HEK293 (cell line): ENCODE measurements at regions not wholly inside any gene's neighbourhood (a gene's known extent, or its start where the extent isn't known, plus 50 kb on each side); places are given as distances from the start of the nearest gene placed in this dataset.

Experiments
- CTCF ChIA-PET: fragments of 350-600 bp; formaldehyde crosslinking; extraction: SDS; loops from one replicate; lab custom pipeline; 2021; ENCODE audit warnings: antibody characterized with exemption; lab: Yijun Ruan, JAX
- POLR2A ChIA-PET: fragments of 300-600 bp; formaldehyde crosslinking; extraction: SDS; loops from one replicate; lab custom pipeline; 2020; ENCODE audit warnings: antibody characterized with exemption, inconsistent platforms; lab: Yijun Ruan, JAX
- H3K27ac ChIP-seq: fragments of 200-500 bp; sonication (Bioruptor generic); 2 replicates; pipeline ENCODE4 v1.5.1; 2014; ENCODE audit warnings: low read depth, low read length, control low read depth, inconsistent platforms; ENCODE audit errors: extremely low read depth
- H3K36me3 ChIP-seq, 2 experiments: fragments of 200-500 bp in 1 of 2; sonication (Bioruptor generic) in 1 of 2; 1 replicate in 1 of 2; 2 replicates in 1 of 2; pipeline ENCODE4 v1.5.1; 2014 to 2017; ENCODE audit warnings: inconsistent platforms in 2 of 2, low read length in 2 of 2; ENCODE audit not compliant: control insufficient read depth in 2 of 2, insufficient read depth in 1 of 2
- H3K4me1 ChIP-seq: fragments of 200-500 bp; sonication (Bioruptor generic); 2 replicates; pipeline ENCODE4 v1.5.1; 2014; ENCODE audit warnings: mild to moderate bottlenecking, low read length, inconsistent platforms; ENCODE audit not compliant: control insufficient read depth, insufficient read depth
- H3K4me3 ChIP-seq: 2 replicates; pipeline ENCODE4 v1.5.1; 2011; ENCODE audit warnings: low read depth, mild to moderate bottlenecking, control low read depth, low read length, moderate library complexity
- H3K9me3 ChIP-seq: fragments of 200-500 bp; sonication (Bioruptor generic); 2 replicates; pipeline ENCODE4 v1.5.1; 2014; ENCODE audit warnings: low read depth, low read length, inconsistent platforms; ENCODE audit not compliant: control insufficient read depth, insufficient read depth
- GFI1B ChIP-seq: fragments of 450-650 bp; formaldehyde crosslinking; IDR thresholded peaks from 2 replicates; pipeline ENCODE4 v1.5.1; 2016; ENCODE audit warnings: missing biosample characterization, missing genetic modification characterization
- MYNN ChIP-seq: fragments of 450-650 bp; formaldehyde crosslinking; IDR thresholded peaks from 2 replicates; pipeline ENCODE4 v1.5.1; 2016; ENCODE audit warnings: missing biosample characterization, missing genetic modification characterization, borderline replicate concordance
- PRDM4 ChIP-seq: fragments of 450-650 bp; formaldehyde crosslinking; IDR thresholded peaks from 2 replicates; pipeline ENCODE4 v1.5.1; 2017; ENCODE audit warnings: missing biosample characterization, missing genetic modification characterization
- SALL2 ChIP-seq: fragments of 450-650 bp; formaldehyde crosslinking; IDR thresholded peaks from 2 replicates; pipeline ENCODE4 v1.5.0; 2017; ENCODE audit warnings: missing biosample characterization, mild to moderate bottlenecking, missing genetic modification characterization, borderline replicate concordance
- TSHZ1 ChIP-seq: fragments of 450-650 bp; formaldehyde crosslinking; IDR thresholded peaks from 2 replicates; pipeline ENCODE4 v1.5.1; 2016; ENCODE audit warnings: missing biosample characterization, missing genetic modification characterization, borderline replicate concordance
- ZBTB1 ChIP-seq: fragments of 450-650 bp; formaldehyde crosslinking; IDR thresholded peaks from 2 replicates; pipeline ENCODE4 v1.5.1; 2016; ENCODE audit warnings: missing biosample characterization, missing genetic modification characterization
- ZNF114 ChIP-seq: fragments of 450-650 bp; formaldehyde crosslinking; IDR thresholded peaks from 2 replicates; pipeline ENCODE4 v1.5.0; 2017; ENCODE audit warnings: missing biosample characterization, missing genetic modification characterization
- ZNF121 ChIP-seq: fragments of 450-650 bp; formaldehyde crosslinking; IDR thresholded peaks from 2 replicates; pipeline ENCODE4 v1.5.1; 2016; ENCODE audit warnings: missing biosample characterization, missing genetic modification characterization
- ZNF146 ChIP-seq: fragments of 450-650 bp; formaldehyde crosslinking; IDR thresholded peaks from 2 replicates; pipeline ENCODE4 v1.5.1; 2016; ENCODE audit warnings: missing biosample characterization, missing genetic modification characterization
- ZNF18 ChIP-seq: fragments of 450-650 bp; formaldehyde crosslinking; IDR thresholded peaks from 2 replicates; pipeline ENCODE4 v1.5.1; 2016; ENCODE audit warnings: missing biosample characterization, missing genetic modification characterization
- ZNF221 ChIP-seq: fragments of 450-650 bp; formaldehyde crosslinking; IDR thresholded peaks from 2 replicates; pipeline ENCODE4 v1.5.1; 2017; ENCODE audit warnings: missing biosample characterization, missing genetic modification characterization, borderline replicate concordance
- ZNF362 ChIP-seq: fragments of 450-650 bp; formaldehyde crosslinking; IDR thresholded peaks from 2 replicates; pipeline ENCODE4 v1.5.1; 2016; ENCODE audit warnings: missing biosample characterization, missing genetic modification characterization
- ZNF514 ChIP-seq: fragments of 450-650 bp; formaldehyde crosslinking; IDR thresholded peaks from 2 replicates; pipeline ENCODE4 v1.5.1; 2016; ENCODE audit warnings: missing biosample characterization, missing genetic modification characterization
- ZNF596 ChIP-seq: fragments of 450-650 bp; IDR thresholded peaks from 2 replicates; pipeline ENCODE4 v1.5.0; 2018; ENCODE audit warnings: missing biosample characterization, mild to moderate bottlenecking, missing genetic modification characterization, moderate library complexity
- ZNF645 ChIP-seq: fragments of 450-650 bp; formaldehyde crosslinking; IDR thresholded peaks from 2 replicates; pipeline ENCODE4; 2016; ENCODE audit warnings: missing biosample characterization, missing genetic modification characterization
- ZSCAN16 ChIP-seq: fragments of 450-650 bp; formaldehyde crosslinking; IDR thresholded peaks from 2 replicates; pipeline ENCODE4 v1.5.1; 2016; ENCODE audit warnings: missing biosample characterization, missing genetic modification characterization
- ZSCAN23 ChIP-seq: fragments of 450-650 bp; formaldehyde crosslinking; IDR thresholded peaks from 2 replicates; pipeline ENCODE4 v1.5.1; 2016; ENCODE audit warnings: missing biosample characterization, missing genetic modification characterization
- TF ChIP-seq, protein P1 (sequence below): fragments of 450-650 bp; formaldehyde crosslinking; IDR thresholded peaks from 2 replicates; pipeline ENCODE4 v1.5.1; 2017; ENCODE audit warnings: missing biosample characterization, missing genetic modification characterization
- TF ChIP-seq, protein P2 (sequence below): fragments of 450-650 bp; formaldehyde crosslinking; IDR thresholded peaks from 2 replicates; pipeline ENCODE4 v1.5.1; 2016; ENCODE audit warnings: missing biosample characterization, missing genetic modification characterization

- Histone ChIP-seq H3K4me1 (no peaks in the 10 kb centered on the region), H3K36me3 (no peaks in the 10 kb centered on the region), H3K27ac (no peak overlapping the region), H3K4me3 (no peak overlapping the region), H3K9me3 (no peaks in the 10 kb centered on the region)
- ChIA-PET CTCF (no interaction called here), POLR2A (no interaction called here)
- TF ChIP-seq SALL2 (tag by site-specific recombination) (no peak), ZNF18 (tag by site-specific recombination) (no peak), TSHZ1 (tag by site-specific recombination) (no peak), ZNF596 (tag by site-specific recombination) (no peak), MYNN (tag by site-specific recombination) (no peak), ZNF121 (tag by site-specific recombination) (no peak), GFI1B (tag by site-specific recombination) (no peak), ZSCAN23 (tag by site-specific recombination) (no peak), ZNF362 (tag by site-specific recombination) (no peak), ZSCAN16 (no peak), ZNF114 (tag by site-specific recombination) (no peak), ZNF146 (tag by site-specific recombination) (no peak), ZNF514 (no peak)
- TF ChIP-seq, protein P1, sequence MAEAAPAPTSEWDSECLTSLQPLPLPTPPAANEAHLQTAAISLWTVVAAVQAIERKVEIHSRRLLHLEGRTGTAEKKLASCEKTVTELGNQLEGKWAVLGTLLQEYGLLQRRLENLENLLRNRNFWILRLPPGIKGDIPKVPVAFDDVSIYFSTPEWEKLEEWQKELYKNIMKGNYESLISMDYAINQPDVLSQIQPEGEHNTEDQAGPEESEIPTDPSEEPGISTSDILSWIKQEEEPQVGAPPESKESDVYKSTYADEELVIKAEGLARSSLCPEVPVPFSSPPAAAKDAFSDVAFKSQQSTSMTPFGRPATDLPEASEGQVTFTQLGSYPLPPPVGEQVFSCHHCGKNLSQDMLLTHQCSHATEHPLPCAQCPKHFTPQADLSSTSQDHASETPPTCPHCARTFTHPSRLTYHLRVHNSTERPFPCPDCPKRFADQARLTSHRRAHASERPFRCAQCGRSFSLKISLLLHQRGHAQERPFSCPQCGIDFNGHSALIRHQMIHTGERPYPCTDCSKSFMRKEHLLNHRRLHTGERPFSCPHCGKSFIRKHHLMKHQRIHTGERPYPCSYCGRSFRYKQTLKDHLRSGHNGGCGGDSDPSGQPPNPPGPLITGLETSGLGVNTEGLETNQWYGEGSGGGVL (tag by site-specific recombination) = no peak
- TF ChIP-seq, protein P2, sequence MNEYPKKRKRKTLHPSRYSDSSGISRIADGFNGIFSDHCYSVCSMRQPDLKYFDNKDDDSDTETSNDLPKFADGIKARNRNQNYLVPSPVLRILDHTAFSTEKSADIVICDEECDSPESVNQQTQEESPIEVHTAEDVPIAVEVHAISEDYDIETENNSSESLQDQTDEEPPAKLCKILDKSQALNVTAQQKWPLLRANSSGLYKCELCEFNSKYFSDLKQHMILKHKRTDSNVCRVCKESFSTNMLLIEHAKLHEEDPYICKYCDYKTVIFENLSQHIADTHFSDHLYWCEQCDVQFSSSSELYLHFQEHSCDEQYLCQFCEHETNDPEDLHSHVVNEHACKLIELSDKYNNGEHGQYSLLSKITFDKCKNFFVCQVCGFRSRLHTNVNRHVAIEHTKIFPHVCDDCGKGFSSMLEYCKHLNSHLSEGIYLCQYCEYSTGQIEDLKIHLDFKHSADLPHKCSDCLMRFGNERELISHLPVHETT (tag by site-specific recombination) = no peak
- TF ChIP-seq, all 188 proteins: peak for 0
Observed at GRCh38 chr5:29378104-29378503, 1815.4 kb upstream of the CDH6 start.

DNA sequence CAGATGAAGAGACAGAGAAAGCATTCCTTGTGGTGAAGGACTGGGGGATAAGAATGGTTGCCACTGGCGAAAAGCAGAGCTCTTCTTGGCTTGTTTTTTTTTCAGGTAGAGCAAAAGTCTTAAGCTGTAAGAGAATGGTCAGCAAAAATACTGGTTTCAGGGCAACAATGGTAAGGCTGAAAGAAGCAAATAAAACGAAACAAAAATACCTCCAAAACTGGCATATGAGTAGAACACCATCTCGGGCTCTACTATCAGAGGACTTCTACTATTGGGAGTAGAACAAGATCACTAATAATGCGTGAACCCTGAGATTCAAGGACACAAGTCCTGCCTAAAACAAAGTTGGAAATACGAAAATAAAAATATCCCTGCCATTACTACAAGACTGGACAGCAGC lies 1823.2 kb upstream of the CDH6 start:
- Histone ChIP-seq H3K27ac (no peak overlapping the region), H3K4me1 (no peaks in the 10 kb centered on the region), H3K36me3 (no peaks in the 10 kb centered on the region), H3K4me3 (no peak overlapping the region), H3K9me3 (no peaks in the 10 kb centered on the region)
- POLR2A ChIA-PET = no interaction called here
- CTCF ChIA-PET = no interaction called here
- TF ChIP-seq ZBTB1 (tag by site-specific recombination) = no peak
- TF ChIP-seq PRDM4 (tag by site-specific recombination) = no peak
- TF ChIP-seq ZNF645 (tag by site-specific recombination) = no peak
- TF ChIP-seq ZNF221 (tag by site-specific recombination) = no peak
